Endothelial cell of umbilical vein (primary cell): ENCODE measurements at regions not wholly inside any gene's neighbourhood (a gene's known extent, or its start where the extent isn't known, plus 50 kb on each side); places are given as distances from the start of the nearest gene placed in this dataset.

Experiments
- CTCF ChIP-seq, 2 donors: IDR thresholded peaks; 1 replicate in 1 of 2; 2 replicates in 1 of 2; pipeline ENCODE4 v1.5.1; 2011; ENCODE audit warnings: low read length in 2 of 2, mild to moderate bottlenecking in 2 of 2, moderate library complexity in 2 of 2, control low read depth in 1 of 2, inconsistent platforms in 1 of 2, low read depth in 1 of 2; ENCODE audit not compliant: insufficient read depth in 1 of 2; ENCODE audit errors: extremely low read depth in 1 of 2
- EZH2 ChIP-seq: IDR thresholded peaks from 2 replicates; pipeline ENCODE4 v1.6.1; 2012; ENCODE audit warnings: borderline replicate concordance, low read depth, mild to moderate bottlenecking, moderate library complexity, low read length, inconsistent platforms; ENCODE audit not compliant: severe bottlenecking
- GATA2 ChIP-seq: IDR thresholded peaks from 2 replicates; pipeline ENCODE4 v1.7.0; 2011; ENCODE audit warnings: low read depth, mild to moderate bottlenecking, moderate library complexity, mixed read lengths, low read length; ENCODE audit not compliant: insufficient read length, insufficient read depth
- JUN ChIP-seq: IDR thresholded peaks from 2 replicates; pipeline ENCODE4 v1.6.1; 2011; ENCODE audit warnings: borderline replicate concordance, low read depth; ENCODE audit not compliant: insufficient read length, insufficient read depth
- POLR2A ChIP-seq: IDR thresholded peaks from 2 replicates; pipeline ENCODE4 v1.6.1; 2012; ENCODE audit warnings: low read depth, mild to moderate bottlenecking, control low read depth, low read length
- TF ChIP-seq, protein P1 (sequence below): IDR thresholded peaks from 2 replicates; pipeline ENCODE4 v1.6.1; 2011; ENCODE audit not compliant: insufficient read depth, insufficient read length

DNA sequence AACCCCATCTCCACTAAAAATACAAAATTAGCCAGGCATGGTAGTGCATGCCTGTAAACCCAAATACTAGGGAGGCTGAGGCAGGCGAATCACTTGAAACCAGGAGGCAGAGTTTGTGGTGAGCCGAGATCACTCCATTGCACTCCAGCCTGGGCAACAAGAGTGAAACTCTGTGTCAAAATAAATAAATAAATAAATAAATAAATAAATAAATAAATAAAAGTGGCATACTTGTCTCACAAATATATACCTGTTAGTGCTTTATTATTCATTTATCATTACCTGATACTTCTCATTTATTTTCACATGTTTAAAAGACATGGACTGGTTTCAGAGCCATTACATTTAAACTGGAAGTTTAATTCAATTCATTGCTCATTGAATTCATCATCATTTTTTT is 491.4 kb upstream of the CDH7 start:
- no peak for TF ChIP-seq JUN
- no peak for TF ChIP-seq GATA2
- TF ChIP-seq EZH2 = no peak
- TF ChIP-seq CTCF (IDR thresholded peaks at IDR 0.05; ENCODE audit: extremely low read depth in 1 of 2, insufficient read depth in 1 of 2, low read depth in 1 of 2, low read length in 2 of 2) = no peak
- TF ChIP-seq POLR2A = no peak
- TF ChIP-seq, protein P1, sequence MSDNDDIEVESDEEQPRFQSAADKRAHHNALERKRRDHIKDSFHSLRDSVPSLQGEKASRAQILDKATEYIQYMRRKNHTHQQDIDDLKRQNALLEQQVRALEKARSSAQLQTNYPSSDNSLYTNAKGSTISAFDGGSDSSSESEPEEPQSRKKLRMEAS = no peak
